ES-I3 (cell line): ENCODE measurements at regions not wholly inside any gene's neighbourhood (a gene's known extent, or its start where the extent isn't known, plus 50 kb on each side); places are given as distances from the start of the nearest gene placed in this dataset.

ENCODE experiments used
- H3K36me3 ChIP-seq: 2 replicates; pipeline ENCODE4 v1.6.1; 2013; ENCODE audit warnings: mild to moderate bottlenecking, low read length, control low read depth, moderate library complexity; ENCODE audit not compliant: insufficient read depth
- H3K4me1 ChIP-seq: 2 replicates; pipeline ENCODE4 v1.6.1; 2013; ENCODE audit warnings: mild to moderate bottlenecking, control low read depth, low read length; ENCODE audit not compliant: insufficient read depth
- H3K9ac ChIP-seq: 2 replicates; pipeline ENCODE4 v1.6.1; 2013; ENCODE audit warnings: low read depth, mild to moderate bottlenecking, low read length, moderate library complexity
- H3K9me3 ChIP-seq: 2 replicates; pipeline ENCODE4 v1.6.1; 2013; ENCODE audit warnings: mild to moderate bottlenecking, low read length, moderate library complexity; ENCODE audit not compliant: control insufficient read depth, insufficient read depth

GRCh38 chr4:4763822-4764557 is 95.5 kb upstream of the MSX1 start:
- Histone ChIP-seq H3K9me3 (no peaks in the 10 kb centered on the region), H3K36me3 (no peaks in the 10 kb centered on the region), H3K9ac (no peak overlapping the region; the same call in 1 of the 2 replicates), H3K4me1 (peaks cover 38% of the 10 kb centered on the region)

DNA sequence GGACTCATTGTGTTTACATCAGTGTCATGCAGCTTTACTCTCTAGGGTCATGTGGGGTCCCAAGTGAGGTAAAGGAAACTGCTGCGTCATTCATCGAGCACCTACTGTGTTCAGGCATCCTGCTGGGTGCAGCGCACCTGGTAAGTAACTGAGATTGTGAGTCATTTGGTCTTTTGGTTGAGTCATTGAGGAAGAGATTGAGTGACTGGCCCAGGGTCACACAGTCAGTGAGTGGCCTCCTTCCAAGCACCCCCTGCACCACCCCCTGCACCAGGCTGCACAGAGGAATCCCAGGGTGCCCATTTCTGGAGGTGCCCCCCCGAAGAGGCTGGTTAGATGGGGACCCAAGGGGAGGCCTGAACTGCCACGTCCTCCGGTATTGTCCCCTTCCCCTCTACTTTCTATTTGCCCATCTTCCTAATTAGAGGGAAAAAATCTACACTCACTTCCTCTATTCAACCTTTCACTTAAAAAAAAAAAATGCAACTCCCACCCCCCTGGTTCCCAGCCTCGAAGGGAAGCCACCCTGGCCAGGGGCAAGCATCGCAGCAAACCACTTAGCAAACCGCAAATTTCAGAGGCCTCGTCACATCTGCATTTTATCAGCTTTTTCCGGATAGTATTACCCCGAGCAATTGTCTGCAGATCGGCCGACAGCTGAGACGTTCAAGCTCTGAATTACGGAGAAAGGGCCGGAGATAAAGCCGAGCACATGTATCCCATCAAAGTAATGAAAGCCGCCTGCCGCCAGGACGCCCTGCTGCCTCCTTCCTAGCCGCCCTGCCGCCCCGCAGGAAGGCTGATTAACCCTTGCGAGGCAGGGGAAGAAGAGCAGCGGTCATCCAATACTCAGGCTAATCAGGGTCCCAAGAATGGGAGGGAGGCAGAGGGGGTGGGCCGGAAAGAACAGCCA is 96.3 kb upstream of the MSX1 start:
- H3K4me1 ChIP-seq, result peaks cover 38% of the 10 kb centered on the region
- no peaks in the 10 kb centered on the region for H3K36me3 ChIP-seq
- H3K9me3 ChIP-seq, result no peaks in the 10 kb centered on the region
- peak overlapping the region; percentile 22; the same call in 1 of the 2 replicates for H3K9ac ChIP-seq

GRCh38 chr4:4762300-4762699 is 97.2 kb upstream of the MSX1 start:
- Histone ChIP-seq H3K36me3 (no peaks in the 10 kb centered on the region), H3K4me1 (peaks cover 38% of the 10 kb centered on the region), H3K9ac (no peak overlapping the region), H3K9me3 (no peaks in the 10 kb centered on the region)

GRCh38 chr4:4761128-4761982 is 98.1 kb upstream of the MSX1 start:
- Histone ChIP-seq H3K36me3 (no peaks in the 10 kb centered on the region), H3K9ac (no peak overlapping the region)

GRCh38 chr4:4759883-4760282 is 99.6 kb upstream of the MSX1 start:
- peaks cover 31% of the 10 kb centered on the region for H3K4me1 ChIP-seq
- no peaks in the 10 kb centered on the region for H3K36me3 ChIP-seq
- no peak overlapping the region for H3K9ac ChIP-seq
- no peaks in the 10 kb centered on the region for H3K9me3 ChIP-seq

More at GRCh38 chr4:4761128-4761982, 98.1 kb upstream of the MSX1 start:
- Histone ChIP-seq H3K9me3 (no peaks in the 10 kb centered on the region), H3K4me1 (peaks cover 37% of the 10 kb centered on the region)

DNA sequence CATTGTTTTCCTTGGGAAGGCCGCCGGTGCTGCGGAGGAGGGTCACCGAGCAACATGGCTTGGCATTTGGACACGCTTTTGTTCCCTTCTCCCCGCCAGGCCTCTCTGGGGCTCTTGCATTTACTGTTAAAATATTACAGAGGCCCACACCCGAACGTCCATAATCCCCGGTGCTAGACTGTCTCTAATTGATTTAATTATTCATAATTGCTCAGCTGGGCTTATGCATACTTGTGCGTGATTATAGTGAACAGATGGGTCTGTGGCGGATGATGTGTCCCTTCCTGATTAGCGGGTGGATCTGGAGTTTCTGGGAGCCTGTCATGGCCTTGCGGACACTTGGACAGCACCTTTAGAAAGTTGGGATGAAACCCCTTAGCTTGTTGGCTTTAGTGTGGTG is 100.2 kb upstream of the MSX1 start:
- Histone ChIP-seq H3K9ac (no peak overlapping the region), H3K4me1 (peaks cover 29% of the 10 kb centered on the region), H3K36me3 (no peaks in the 10 kb centered on the region), H3K9me3 (no peaks in the 10 kb centered on the region)

DNA sequence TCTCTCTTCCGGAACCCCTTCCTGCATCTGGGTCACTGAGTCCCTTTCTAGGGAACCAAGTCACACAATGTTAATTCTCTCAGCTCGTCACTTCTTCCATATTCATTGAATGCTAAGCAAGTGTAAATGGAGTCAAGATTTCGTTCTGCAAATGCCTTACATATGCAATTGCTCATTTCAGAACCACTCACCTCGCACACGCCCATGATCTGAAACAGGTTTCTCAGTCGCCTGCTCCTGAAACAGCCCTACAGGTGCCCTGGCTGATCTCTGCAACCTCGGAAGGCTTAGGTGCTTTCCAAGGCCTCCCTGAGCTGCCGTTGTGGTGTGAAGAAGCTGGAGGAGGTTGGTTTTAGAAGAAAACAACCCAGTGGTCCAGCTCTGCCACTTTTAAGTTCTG is 100.8 kb upstream of the MSX1 start:
- H3K36me3 ChIP-seq, result no peaks in the 10 kb centered on the region
- no peak overlapping the region for H3K9ac ChIP-seq
- peaks cover 23% of the 10 kb centered on the region for H3K4me1 ChIP-seq
- no peaks in the 10 kb centered on the region for H3K9me3 ChIP-seq

DNA sequence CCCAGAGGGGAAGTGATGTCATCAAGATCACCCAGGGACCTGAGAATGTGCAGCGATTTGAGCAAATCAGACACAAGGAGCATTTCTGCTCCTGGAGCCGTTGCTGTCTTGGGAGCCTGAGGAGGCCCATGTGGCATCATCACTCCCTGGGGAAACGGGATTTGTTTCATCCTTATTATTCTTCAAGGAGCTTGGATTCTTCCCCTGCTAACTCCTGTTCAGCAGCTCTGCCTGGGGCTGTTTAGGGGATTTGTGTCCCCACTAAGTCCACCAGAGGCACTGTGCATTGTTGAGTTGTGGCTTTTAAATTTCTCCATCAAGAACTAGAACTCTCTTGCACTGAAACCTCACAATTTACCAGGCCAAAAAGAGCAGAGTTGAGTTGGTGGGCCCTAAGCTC is 104.2 kb upstream of the MSX1 start:
- Histone ChIP-seq H3K9ac (no peak overlapping the region), H3K4me1 (no peaks in the 10 kb centered on the region), H3K9me3 (no peaks in the 10 kb centered on the region), H3K36me3 (no peaks in the 10 kb centered on the region)

- Histone ChIP-seq H3K4me1 (no peaks in the 10 kb centered on the region), H3K9ac (no peak overlapping the region), H3K36me3 (no peaks in the 10 kb centered on the region), H3K9me3 (no peaks in the 10 kb centered on the region)
Measured at GRCh38 chr4:4754641-4755040, 104.8 kb upstream of the MSX1 start.

DNA sequence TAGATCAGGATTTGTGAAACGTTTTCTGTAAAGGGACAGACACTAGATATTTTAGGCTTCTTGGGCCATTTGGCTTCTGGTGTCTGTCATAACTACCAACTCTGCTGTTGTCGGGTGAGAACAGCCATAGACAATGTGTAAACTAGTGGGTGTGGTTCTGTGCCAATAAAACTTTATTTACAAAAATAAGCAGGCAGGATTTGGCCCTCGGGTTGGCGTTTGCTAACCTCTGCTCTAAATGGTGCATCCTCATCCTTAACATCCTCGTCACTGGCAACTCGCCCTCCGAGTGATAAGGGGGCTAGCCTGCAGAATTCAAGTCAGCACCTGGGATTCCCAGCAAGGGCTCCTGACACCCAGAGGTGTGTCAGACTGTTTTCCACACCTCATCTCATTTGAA is 105.8 kb upstream of the MSX1 start:
- H3K9me3 ChIP-seq, result no peaks in the 10 kb centered on the region
- H3K9ac ChIP-seq, result no peak overlapping the region
- H3K4me1 ChIP-seq, result no peaks in the 10 kb centered on the region
- H3K36me3 ChIP-seq, result no peaks in the 10 kb centered on the region

GRCh38 chr4:4752576-4753401 is 106.7 kb upstream of the MSX1 start:
- Histone ChIP-seq H3K4me1 (no peaks in the 10 kb centered on the region), H3K36me3 (no peaks in the 10 kb centered on the region), H3K9ac (no peak overlapping the region), H3K9me3 (no peaks in the 10 kb centered on the region)

GRCh38 chr4:4752025-4752424 is 107.4 kb upstream of the MSX1 start:
- Histone ChIP-seq H3K4me1 (no peaks in the 10 kb centered on the region), H3K9ac (no peak overlapping the region), H3K9me3 (no peaks in the 10 kb centered on the region), H3K36me3 (no peaks in the 10 kb centered on the region)

DNA sequence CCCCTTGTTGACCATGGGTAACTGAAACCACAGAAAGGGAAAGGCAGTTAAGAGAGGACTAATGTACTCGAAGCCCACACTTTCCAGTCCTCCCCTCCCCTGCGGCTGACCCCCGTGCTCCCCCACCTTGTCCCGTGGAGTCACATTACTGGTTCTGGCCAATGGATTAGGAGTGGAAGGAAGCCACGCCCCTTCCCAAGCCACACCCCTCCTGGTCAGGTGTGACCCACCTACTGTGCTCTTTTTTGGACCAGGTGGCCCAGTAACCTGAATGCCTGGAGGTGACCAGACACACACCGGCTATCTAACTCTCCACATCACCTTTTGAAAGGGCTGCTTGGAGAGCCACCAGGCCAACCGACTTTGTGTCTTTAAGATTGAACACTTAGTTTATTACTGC is 109.3 kb upstream of the MSX1 start:
- H3K4me1 ChIP-seq, result no peaks in the 10 kb centered on the region
- no peak overlapping the region for H3K9ac ChIP-seq
- peaks cover 6% of the 10 kb centered on the region; the same call in 1 of the 2 replicates for H3K9me3 ChIP-seq
- H3K36me3 ChIP-seq, result no peaks in the 10 kb centered on the region
